Endothelial cell of umbilical vein (primary cell): ENCODE measurements at regions not wholly inside any gene's neighbourhood (a gene's known extent, or its start where the extent isn't known, plus 50 kb on each side); places are given as distances from the start of the nearest gene placed in this dataset.

Source experiments
- CTCF ChIP-seq, 2 donors: IDR thresholded peaks; 1 replicate in 1 of 2; 2 replicates in 1 of 2; pipeline ENCODE4 v1.5.1; 2011; ENCODE audit warnings: low read length in 2 of 2, mild to moderate bottlenecking in 2 of 2, moderate library complexity in 2 of 2, control low read depth in 1 of 2, inconsistent platforms in 1 of 2, low read depth in 1 of 2; ENCODE audit not compliant: insufficient read depth in 1 of 2; ENCODE audit errors: extremely low read depth in 1 of 2
- EZH2 ChIP-seq: IDR thresholded peaks from 2 replicates; pipeline ENCODE4 v1.6.1; 2012; ENCODE audit warnings: borderline replicate concordance, low read depth, mild to moderate bottlenecking, moderate library complexity, low read length, inconsistent platforms; ENCODE audit not compliant: severe bottlenecking
- GATA2 ChIP-seq: IDR thresholded peaks from 2 replicates; pipeline ENCODE4 v1.7.0; 2011; ENCODE audit warnings: low read depth, mild to moderate bottlenecking, moderate library complexity, mixed read lengths, low read length; ENCODE audit not compliant: insufficient read length, insufficient read depth
- JUN ChIP-seq: IDR thresholded peaks from 2 replicates; pipeline ENCODE4 v1.6.1; 2011; ENCODE audit warnings: borderline replicate concordance, low read depth; ENCODE audit not compliant: insufficient read length, insufficient read depth
- MAX ChIP-seq: IDR thresholded peaks from 2 replicates; pipeline ENCODE4 v1.6.1; 2011; ENCODE audit not compliant: insufficient read depth, insufficient read length
- POLR2A ChIP-seq: IDR thresholded peaks from 2 replicates; pipeline ENCODE4 v1.6.1; 2012; ENCODE audit warnings: low read depth, mild to moderate bottlenecking, control low read depth, low read length
- POLR2AphosphoS5 ChIP-seq: IDR thresholded peaks from 2 replicates; pipeline ENCODE4 v1.6.1; 2012; ENCODE audit warnings: low read depth, mild to moderate bottlenecking, control low read depth, low read length, moderate library complexity; ENCODE audit not compliant: insufficient read depth

DNA sequence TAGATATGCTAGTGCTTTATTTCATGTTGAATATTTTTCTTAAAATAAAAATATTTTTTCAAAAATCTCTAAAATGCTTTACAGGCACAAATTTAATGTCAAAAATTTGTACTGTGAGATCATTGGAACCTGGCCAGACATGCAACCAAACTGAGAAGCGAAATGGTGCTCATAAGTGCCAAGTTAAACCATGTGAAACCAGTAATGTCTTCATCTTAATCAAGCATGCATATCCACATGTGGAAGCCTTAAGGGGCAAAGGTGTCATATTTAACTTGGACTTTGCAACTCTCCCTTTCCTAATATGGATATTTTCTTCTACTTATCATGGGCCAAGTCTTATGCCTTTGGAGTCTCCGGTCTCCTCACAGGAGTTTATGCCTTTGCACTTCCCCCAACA, 208.9 kb upstream of the COL8A1 start:
- TF ChIP-seq MAX = no peak
- no peak for TF ChIP-seq JUN
- no peak for TF ChIP-seq POLR2A
- no peak for TF ChIP-seq CTCF (IDR thresholded peaks at IDR 0.05; ENCODE audit: extremely low read depth in 1 of 2, insufficient read depth in 1 of 2, low read depth in 1 of 2, low read length in 2 of 2)
- TF ChIP-seq GATA2 = no peak
- TF ChIP-seq POLR2AphosphoS5 = no peak
- TF ChIP-seq EZH2 = no peak
